HepG2 (cell line): ENCODE measurements at regions not wholly inside any gene's neighbourhood (a gene's known extent, or its start where the extent isn't known, plus 50 kb on each side); places are given as distances from the start of the nearest gene placed in this dataset.

Experiments
- ATAC-seq: fragments of 200-7000 bp; cut with Tn5 transposase; 3 replicates; pipeline ENCODE4 v1.9.1; 2020; ENCODE audit warnings: mild to moderate bottlenecking, moderate library complexity
- BruUV-seq: library from RNA; stranded (reverse); fragments of 400-500 nt; replicated peaks from 2 replicates; lab custom pipeline; 2021; lab: Mats Ljungman, UMichigan
- CTCF ChIA-PET: fragments of 300-600 bp; formaldehyde crosslinking; extraction: SDS; loops from one replicate; lab custom pipeline; 2021; ENCODE audit warnings: low total read pairs, inconsistent platforms, low intra/inter-chr PET ratio; lab: Yijun Ruan, JAX
- POLR2A ChIA-PET: fragments of 350-600 bp; sonication (Branson Sonifier 250); formaldehyde crosslinking; loops from one replicate; lab custom pipeline; 2020; ENCODE audit warnings: antibody characterized with exemption, inconsistent platforms; lab: Yijun Ruan, JAX
- DNase-seq: peaks from one replicate; pipeline ENCODE4 v3.0.0-alpha.2; 2015; ENCODE audit warnings: low spot score
- FAIRE-seq: peaks from 3 replicates; lab custom pipeline; 2011; peaks lifted over from hg19 to GRCh38; lab: Jason Lieb, UNC
- H2AFZ ChIP-seq: one replicate; pipeline ENCODE4 v1.6.1; 2011; ENCODE audit warnings: low read length, inconsistent platforms
- H3K27ac ChIP-seq: fragments of 300-600 bp; 3 replicates; pipeline ENCODE4 v1.8.0; 2011; ENCODE audit warnings: mixed run types, mild to moderate bottlenecking, mixed read lengths, low read length, inconsistent platforms; ENCODE audit not compliant: insufficient read depth; ENCODE audit errors: extremely low read length
- H3K27me3 ChIP-seq, 2 experiments: fragments of 200-600 bp in 1 of 2; 2 replicates in 1 of 2; 3 replicates in 1 of 2; pipeline versions ENCODE4 v1.6.0 to v1.8.0; 2011; ENCODE audit warnings: low read length in 2 of 2, mild to moderate bottlenecking in 2 of 2, moderate library complexity in 2 of 2, inconsistent platforms in 1 of 2; ENCODE audit not compliant: insufficient read depth in 2 of 2, control insufficient read depth in 1 of 2
- H3K36me3 ChIP-seq, 2 experiments: fragments of 200-600 bp in 1 of 2; replicated peaks in 1 of 2; 2 replicates in 1 of 2; 3 replicates in 1 of 2; pipeline versions ENCODE4 v1.5.1 to v1.8.0; 2011; ENCODE audit warnings: low read length in 2 of 2, inconsistent platforms in 1 of 2; ENCODE audit not compliant: insufficient read depth in 2 of 2, control insufficient read depth in 1 of 2
- H3K4me1 ChIP-seq: 2 replicates; pipeline ENCODE4 v1.5.1; 2012; ENCODE audit warnings: low read length, inconsistent platforms; ENCODE audit not compliant: insufficient read depth
- H3K4me2 ChIP-seq: 2 replicates; pipeline ENCODE4 v1.6.0; 2011; ENCODE audit warnings: low read depth, low read length, inconsistent platforms
- H3K4me3 ChIP-seq, 3 experiments: fragments of 200-600 bp in 1 of 3; sonication (generic), shearing (Covaris generic) in 1 of 3; replicated peaks in 1 of 3; 2 replicates each; pipeline ENCODE4 v1.5.1; 2011 to 2016; ENCODE audit warnings: low read length in 3 of 3, inconsistent platforms in 2 of 3, low read depth in 2 of 3, mild to moderate bottlenecking in 2 of 3, control low read depth in 1 of 3, mixed read lengths in 1 of 3; ENCODE audit not compliant: insufficient read depth in 1 of 3
- H3K79me2 ChIP-seq: one replicate; pipeline ENCODE4 v1.6.1; 2011; ENCODE audit warnings: low read length, inconsistent platforms; ENCODE audit not compliant: insufficient read depth
- H3K9ac ChIP-seq: 2 replicates; pipeline ENCODE4 v1.6.0; 2011; ENCODE audit warnings: mild to moderate bottlenecking, low read depth, low read length, inconsistent platforms; ENCODE audit not compliant: insufficient read depth
- H3K9me3 ChIP-seq: 2 replicates; pipeline ENCODE4 v1.5.1; 2012; ENCODE audit warnings: mild to moderate bottlenecking, low read length
- H4K20me1 ChIP-seq: 2 replicates; pipeline ENCODE4 v1.6.0; 2011; ENCODE audit warnings: inconsistent platforms, mild to moderate bottlenecking, low read length, moderate library complexity; ENCODE audit not compliant: insufficient read depth
- CBFB ChIP-seq: sonication (generic); formaldehyde crosslinking; IDR thresholded peaks from 2 replicates; pipeline ENCODE4 v1.4.0; 2020; ENCODE audit warnings: missing genetic modification reagents
- LCORL ChIP-seq, 2 experiments: fragments of 450-650 bp in 1 of 2; sonication (generic) in 1 of 2; formaldehyde crosslinking in 1 of 2; IDR thresholded peaks; 2 replicates each; pipeline versions ENCODE4 v1.5.0 to v1.6.1; 2017 to 2020; ENCODE audit warnings: antibody characterized with exemption in 1 of 2, missing genetic modification reagents in 1 of 2
- RXRB ChIP-seq: IDR thresholded peaks from 2 replicates; pipeline ENCODE4 v1.6.1; 2016; ENCODE audit warnings: borderline replicate concordance, missing genetic modification reagents, missing compliant biosample characterization
- THYN1 ChIP-seq: sonication (generic); formaldehyde crosslinking; IDR thresholded peaks from 2 replicates; pipeline ENCODE4 v1.8.1; 2023; ENCODE audit warnings: low read depth, mild to moderate bottlenecking, moderate library complexity, missing genetic modification reagents, borderline replicate concordance
- ZBTB21 ChIP-seq: sonication (generic); formaldehyde crosslinking; IDR thresholded peaks from 2 replicates; pipeline ENCODE4 v1.4.0; 2020; ENCODE audit warnings: missing genetic modification reagents
- ZBTB8A ChIP-seq: sonication (generic); formaldehyde crosslinking; IDR thresholded peaks from 2 replicates; pipeline ENCODE4 v1.4.0; 2020; ENCODE audit warnings: mild to moderate bottlenecking, low read depth, missing genetic modification reagents, borderline replicate concordance
- ZFAT ChIP-seq: sonication (generic); formaldehyde crosslinking; conservative IDR thresholded peaks from 2 replicates; pipeline ENCODE4 v1.8.1; 2023; ENCODE audit warnings: missing genetic modification reagents, inconsistent platforms
- ZNF235 ChIP-seq: sonication (generic); formaldehyde crosslinking; IDR thresholded peaks from 2 replicates; pipeline ENCODE4 v1.8.1; 2023; ENCODE audit warnings: mild to moderate bottlenecking, missing genetic modification reagents, borderline replicate concordance
- ZNF543 ChIP-seq: sonication (generic); formaldehyde crosslinking; IDR thresholded peaks from 2 replicates; pipeline ENCODE4 v1.4.0; 2020; ENCODE audit warnings: mild to moderate bottlenecking, missing genetic modification reagents
- WGBS: methylation state at CpG from one replicate; pipeline ENCODE4 v1.1.6; 2017; ENCODE audit warnings: low lambda C conversion rate; 5-methylcytosine and 5-hydroxymethylcytosine counted together
- in situ Hi-C: cut with HindIII; loops from 2 replicates; pipeline ENCODE4 v1.10.0; 2017; ENCODE audit warnings: low pct_unique_long_range_greater_than_20kb; ENCODE audit not compliant: extremely low pct_ligation_motif_present
- intact Hi-C: fragments of 100-400 bp; cut with micrococcal nuclease; formaldehyde crosslinking; loops from one replicate; pipeline ENCODE4 v1.10.0; 2022; ENCODE audit not compliant: unreplicated experiment
- TF ChIP-seq, protein P1 (sequence below): IDR thresholded peaks from 2 replicates; pipeline ENCODE4 v1.6.1; 2016; ENCODE audit warnings: mild to moderate bottlenecking
- TF ChIP-seq, protein P2 (sequence below): sonication (generic); formaldehyde crosslinking; IDR thresholded peaks from 2 replicates; pipeline ENCODE4 v1.9.0; 2021; ENCODE audit warnings: mild to moderate bottlenecking, missing genetic modification reagents
- TF ChIP-seq, protein P3 (sequence below), 2 experiments: sonication (generic) in 1 of 2; formaldehyde crosslinking in 1 of 2; IDR thresholded peaks; 2 replicates each; pipeline versions ENCODE4 v1.4.0 to v1.6.1; 2016 to 2020; ENCODE audit warnings: borderline replicate concordance in 1 of 2, low read depth in 1 of 2, mild to moderate bottlenecking in 1 of 2, missing genetic modification reagents in 1 of 2

DNA sequence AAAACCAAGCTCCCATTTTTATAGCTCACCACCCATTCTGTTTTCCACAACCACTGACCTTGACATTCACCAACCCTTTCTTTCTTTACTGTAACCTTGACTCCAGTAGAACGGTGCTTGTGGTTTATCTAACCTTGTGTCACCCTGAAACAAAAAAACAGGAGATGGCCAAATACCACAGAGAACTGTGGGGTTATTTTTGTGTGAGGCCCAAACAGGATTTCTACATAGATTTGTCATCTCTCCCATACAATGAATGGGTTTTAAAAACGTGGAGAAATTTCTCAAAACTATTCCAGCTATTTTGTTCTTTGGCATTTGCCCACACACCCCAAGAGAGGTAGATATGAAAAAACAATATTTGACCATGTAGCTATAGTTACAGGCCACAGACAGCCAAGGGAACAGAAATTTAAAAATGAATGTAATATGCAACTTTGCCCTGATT lies 231.3 kb upstream of the TANK start:
- H2AFZ ChIP-seq = no peak overlapping the region
- ATAC-seq (peak; percentile 76), DNase-seq (peak; percentile 91), FAIRE-seq (no peak)
- H3K27ac ChIP-seq = no peak overlapping the region
- 0% methylated on average over 2 of the region's 2 CpGs for WGBS
- CTCF ChIA-PET = no interaction called here
- H3K4me1 ChIP-seq = peaks cover 21% of the 10 kb centered on the region
- intact Hi-C loops (no loop called here), in situ Hi-C loops (no loop called here)
- no peaks in the 10 kb centered on the region for H3K36me3 ChIP-seq
- no peak overlapping the region for H3K4me2 ChIP-seq
- H3K4me3 ChIP-seq = no peak overlapping the region
- no peaks in the 10 kb centered on the region for H3K27me3 ChIP-seq
- H3K9ac ChIP-seq = no peak overlapping the region
- no peaks in the 10 kb centered on the region for H3K9me3 ChIP-seq
- POLR2A ChIA-PET = interaction anchor here (0.9 kb wide), 1 partner anchor 436 kb away, joined by 4 read pairs; no protein-coding TSS in a partner anchor
- no TSS peak for BruUV-seq
- H4K20me1 ChIP-seq = no peaks in the 10 kb centered on the region
- H3K79me2 ChIP-seq = no peaks in the 10 kb centered on the region
- TF ChIP-seq ZBTB21 (CRISPR knock-in tag) (no peak), ZFAT (no peak), ZNF543 (CRISPR knock-in tag) (no peak), ZBTB8A (CRISPR knock-in tag) (no peak), ZNF235 (CRISPR knock-in tag) (no peak), RXRB (CRISPR knock-in tag) (peak; percentile 91), THYN1 (CRISPR knock-in tag) (no peak), LCORL (IDR thresholded peaks at IDR 0.05) (0 out of 2 replicates have a peak, but pooled peaks have one; percentile 15), LCORL (CRISPR knock-in tag; IDR thresholded peaks at IDR 0.05) (no peak), CBFB (CRISPR knock-in tag) (0 out of 2 replicates have a peak, but pooled peaks have one; percentile 32)
- TF ChIP-seq, protein P1, sequence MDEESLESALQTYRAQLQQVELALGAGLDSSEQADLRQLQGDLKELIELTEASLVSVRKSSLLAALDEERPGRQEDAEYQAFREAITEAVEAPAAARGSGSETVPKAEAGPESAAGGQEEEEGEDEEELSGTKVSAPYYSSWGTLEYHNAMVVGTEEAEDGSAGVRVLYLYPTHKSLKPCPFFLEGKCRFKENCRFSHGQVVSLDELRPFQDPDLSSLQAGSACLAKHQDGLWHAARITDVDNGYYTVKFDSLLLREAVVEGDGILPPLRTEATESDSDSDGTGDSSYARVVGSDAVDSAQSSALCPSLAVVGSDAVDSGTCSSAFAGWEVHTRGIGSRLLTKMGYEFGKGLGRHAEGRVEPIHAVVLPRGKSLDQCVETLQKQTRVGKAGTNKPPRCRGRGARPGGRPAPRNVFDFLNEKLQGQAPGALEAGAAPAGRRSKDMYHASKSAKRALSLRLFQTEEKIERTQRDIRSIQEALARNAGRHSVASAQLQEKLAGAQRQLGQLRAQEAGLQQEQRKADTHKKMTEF (CRISPR knock-in tag) = peak; percentile 30; the same call in 1 of the 2 replicates
- TF ChIP-seq, protein P2, sequence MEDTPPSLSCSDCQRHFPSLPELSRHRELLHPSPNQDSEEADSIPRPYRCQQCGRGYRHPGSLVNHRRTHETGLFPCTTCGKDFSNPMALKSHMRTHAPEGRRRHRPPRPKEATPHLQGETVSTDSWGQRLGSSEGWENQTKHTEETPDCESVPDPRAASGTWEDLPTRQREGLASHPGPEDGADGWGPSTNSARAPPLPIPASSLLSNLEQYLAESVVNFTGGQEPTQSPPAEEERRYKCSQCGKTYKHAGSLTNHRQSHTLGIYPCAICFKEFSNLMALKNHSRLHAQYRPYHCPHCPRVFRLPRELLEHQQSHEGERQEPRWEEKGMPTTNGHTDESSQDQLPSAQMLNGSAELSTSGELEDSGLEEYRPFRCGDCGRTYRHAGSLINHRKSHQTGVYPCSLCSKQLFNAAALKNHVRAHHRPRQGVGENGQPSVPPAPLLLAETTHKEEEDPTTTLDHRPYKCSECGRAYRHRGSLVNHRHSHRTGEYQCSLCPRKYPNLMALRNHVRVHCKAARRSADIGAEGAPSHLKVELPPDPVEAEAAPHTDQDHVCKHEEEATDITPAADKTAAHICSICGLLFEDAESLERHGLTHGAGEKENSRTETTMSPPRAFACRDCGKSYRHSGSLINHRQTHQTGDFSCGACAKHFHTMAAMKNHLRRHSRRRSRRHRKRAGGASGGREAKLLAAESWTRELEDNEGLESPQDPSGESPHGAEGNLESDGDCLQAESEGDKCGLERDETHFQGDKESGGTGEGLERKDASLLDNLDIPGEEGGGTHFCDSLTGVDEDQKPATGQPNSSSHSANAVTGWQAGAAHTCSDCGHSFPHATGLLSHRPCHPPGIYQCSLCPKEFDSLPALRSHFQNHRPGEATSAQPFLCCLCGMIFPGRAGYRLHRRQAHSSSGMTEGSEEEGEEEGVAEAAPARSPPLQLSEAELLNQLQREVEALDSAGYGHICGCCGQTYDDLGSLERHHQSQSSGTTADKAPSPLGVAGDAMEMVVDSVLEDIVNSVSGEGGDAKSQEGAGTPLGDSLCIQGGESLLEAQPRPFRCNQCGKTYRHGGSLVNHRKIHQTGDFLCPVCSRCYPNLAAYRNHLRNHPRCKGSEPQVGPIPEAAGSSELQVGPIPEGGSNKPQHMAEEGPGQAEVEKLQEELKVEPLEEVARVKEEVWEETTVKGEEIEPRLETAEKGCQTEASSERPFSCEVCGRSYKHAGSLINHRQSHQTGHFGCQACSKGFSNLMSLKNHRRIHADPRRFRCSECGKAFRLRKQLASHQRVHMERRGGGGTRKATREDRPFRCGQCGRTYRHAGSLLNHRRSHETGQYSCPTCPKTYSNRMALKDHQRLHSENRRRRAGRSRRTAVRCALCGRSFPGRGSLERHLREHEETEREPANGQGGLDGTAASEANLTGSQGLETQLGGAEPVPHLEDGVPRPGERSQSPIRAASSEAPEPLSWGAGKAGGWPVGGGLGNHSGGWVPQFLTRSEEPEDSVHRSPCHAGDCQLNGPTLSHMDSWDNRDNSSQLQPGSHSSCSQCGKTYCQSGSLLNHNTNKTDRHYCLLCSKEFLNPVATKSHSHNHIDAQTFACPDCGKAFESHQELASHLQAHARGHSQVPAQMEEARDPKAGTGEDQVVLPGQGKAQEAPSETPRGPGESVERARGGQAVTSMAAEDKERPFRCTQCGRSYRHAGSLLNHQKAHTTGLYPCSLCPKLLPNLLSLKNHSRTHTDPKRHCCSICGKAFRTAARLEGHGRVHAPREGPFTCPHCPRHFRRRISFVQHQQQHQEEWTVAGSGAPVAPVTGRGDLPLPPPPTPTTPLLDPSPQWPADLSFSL (CRISPR knock-in tag) = no peak
- TF ChIP-seq, protein P3, sequence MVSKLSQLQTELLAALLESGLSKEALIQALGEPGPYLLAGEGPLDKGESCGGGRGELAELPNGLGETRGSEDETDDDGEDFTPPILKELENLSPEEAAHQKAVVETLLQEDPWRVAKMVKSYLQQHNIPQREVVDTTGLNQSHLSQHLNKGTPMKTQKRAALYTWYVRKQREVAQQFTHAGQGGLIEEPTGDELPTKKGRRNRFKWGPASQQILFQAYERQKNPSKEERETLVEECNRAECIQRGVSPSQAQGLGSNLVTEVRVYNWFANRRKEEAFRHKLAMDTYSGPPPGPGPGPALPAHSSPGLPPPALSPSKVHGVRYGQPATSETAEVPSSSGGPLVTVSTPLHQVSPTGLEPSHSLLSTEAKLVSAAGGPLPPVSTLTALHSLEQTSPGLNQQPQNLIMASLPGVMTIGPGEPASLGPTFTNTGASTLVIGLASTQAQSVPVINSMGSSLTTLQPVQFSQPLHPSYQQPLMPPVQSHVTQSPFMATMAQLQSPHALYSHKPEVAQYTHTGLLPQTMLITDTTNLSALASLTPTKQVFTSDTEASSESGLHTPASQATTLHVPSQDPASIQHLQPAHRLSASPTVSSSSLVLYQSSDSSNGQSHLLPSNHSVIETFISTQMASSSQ (IDR thresholded peaks at IDR 0.05; ENCODE audit: low read depth) = no peak
- TF ChIP-seq, protein P3 (CRISPR knock-in tag; IDR thresholded peaks at IDR 0.05; ENCODE audit: borderline replicate concordance) = peak; percentile 59; the same call in 1 of the 2 replicates
